OCI-LY7 (cell line): ENCODE measurements at regions not wholly inside any gene's neighbourhood (a gene's known extent, or its start where the extent isn't known, plus 50 kb on each side); places are given as distances from the start of the nearest gene placed in this dataset.

ENCODE experiments used
- BruUV-seq: library from RNA; stranded (reverse); fragments of 400-500 nt; replicated peaks from 2 replicates; lab custom pipeline; 2021; lab: Mats Ljungman, UMichigan
- CTCF ChIA-PET: fragments of 300-600 bp; sonication (Branson Sonifier 250); formaldehyde crosslinking; loops from one replicate; lab custom pipeline; 2022; ENCODE audit warnings: antibody characterized with exemption; ENCODE audit not compliant: unreplicated experiment; lab: Charles Lee
- POLR2A ChIA-PET: fragments of 300-600 bp; sonication (Branson Sonifier 250); formaldehyde crosslinking; loops from one replicate; lab custom pipeline; 2022; ENCODE audit warnings: antibody characterized with exemption; lab: Charles Lee
- DNase-seq: peaks from one replicate; pipeline ENCODE4 v3.0.0-alpha.2; 2015; ENCODE audit warnings: low spot score
- H2AFZ ChIP-seq: fragments of 200-600 bp; sonication (generic), shearing (Covaris generic); 2 replicates; pipeline ENCODE4 v1.6.1; 2014; ENCODE audit warnings: mild to moderate bottlenecking, antibody characterized with exemption, low read length, moderate library complexity
- H3K27ac ChIP-seq: fragments of 200-600 bp; sonication (generic); 2 replicates; pipeline ENCODE4 v1.5.1; 2014; ENCODE audit warnings: mixed run types, low read depth, mild to moderate bottlenecking, moderate library complexity, low read length, inconsistent platforms; ENCODE audit not compliant: poor library complexity, severe bottlenecking
- H3K36me3 ChIP-seq: fragments of 200-600 bp; sonication (generic); 2 replicates; pipeline ENCODE4 v1.6.1; 2014; ENCODE audit warnings: mild to moderate bottlenecking, antibody characterized with exemption, low read length, moderate library complexity, mixed read lengths; ENCODE audit not compliant: insufficient read depth
- H3K4me1 ChIP-seq: fragments of 200-600 bp; sonication (generic); 2 replicates; pipeline ENCODE4 v1.5.1; 2014; ENCODE audit warnings: mild to moderate bottlenecking, low read length; ENCODE audit not compliant: insufficient read depth, poor library complexity, severe bottlenecking
- H3K4me2 ChIP-seq: fragments of 200-600 bp; sonication (generic); 2 replicates; pipeline ENCODE4 v1.6.1; 2014; ENCODE audit warnings: mild to moderate bottlenecking, low read length
- H3K4me3 ChIP-seq: fragments of 200-600 bp; sonication (generic); 2 replicates; pipeline ENCODE4 v1.5.1; 2014; ENCODE audit warnings: mild to moderate bottlenecking, low read depth, low read length; ENCODE audit not compliant: poor library complexity, severe bottlenecking
- H3K79me2 ChIP-seq: fragments of 200-600 bp; sonication (generic); 2 replicates; pipeline ENCODE4 v1.6.1; 2016; ENCODE audit warnings: low read depth, mild to moderate bottlenecking, low read length, moderate library complexity, mixed read lengths; ENCODE audit not compliant: insufficient read depth
- H3K9me2 ChIP-seq: fragments of 200-600 bp; sonication (generic); 2 replicates; pipeline ENCODE4 v1.6.1; 2016; ENCODE audit warnings: mild to moderate bottlenecking, low read length, mixed read lengths; ENCODE audit not compliant: insufficient read depth
- H3K9me3 ChIP-seq: fragments of 200-600 bp; sonication (generic); 2 replicates; pipeline ENCODE4 v1.6.1; 2014; ENCODE audit warnings: mild to moderate bottlenecking, mixed run types, low read length, mixed read lengths
- H4K20me1 ChIP-seq: fragments of 200-600 bp; sonication (generic); 2 replicates; pipeline ENCODE4 v1.6.1; 2014; ENCODE audit warnings: mild to moderate bottlenecking, antibody characterized with exemption, low read length, moderate library complexity, mixed read lengths; ENCODE audit not compliant: insufficient read depth
- EZH2phosphoT487 ChIP-seq: fragments of 200-600 bp; sonication (generic); IDR thresholded peaks from 2 replicates; pipeline ENCODE4 v1.6.1; 2018; ENCODE audit warnings: low read depth, borderline replicate concordance, mild to moderate bottlenecking, mixed run types, antibody characterized with exemption, low read length, moderate library complexity, mixed read lengths
- intact Hi-C: fragments of 100-400 bp; cut with micrococcal nuclease; formaldehyde crosslinking; loops from one replicate; pipeline ENCODE4 v1.10.0; 2022; ENCODE audit not compliant: unreplicated experiment
- TF ChIP-seq, protein P1 (sequence below): fragments of 200-600 bp; sonication (generic); conservative IDR thresholded peaks from 2 replicates; pipeline ENCODE4 v1.5.1; 2014; ENCODE audit warnings: mild to moderate bottlenecking, antibody characterized with exemption, low read length, moderate library complexity, mixed read lengths

GRCh38 chr1:221829327-221830015 lies 87.6 kb upstream of the DUSP10 start:
- H3K4me1 ChIP-seq = no peaks in the 10 kb centered on the region
- no peaks in the 10 kb centered on the region for H3K9me2 ChIP-seq
- no peak overlapping the region for H3K4me3 ChIP-seq
- H3K4me2 ChIP-seq = no peak overlapping the region
- intact Hi-C loops = no loop called here
- BruUV-seq = no TSS peak
- ChIA-PET POLR2A (interaction anchor here (0.6 to 0.7 kb wide), 2 partner anchors 12 to 175 kb away, joined by 3 read pairs; no protein-coding TSS in a partner anchor), CTCF (no interaction called here)
- no peak for DNase-seq
- no peaks in the 10 kb centered on the region for H3K36me3 ChIP-seq
- H3K27ac ChIP-seq = no peak overlapping the region
- no peaks in the 10 kb centered on the region for H3K9me3 ChIP-seq
- TF ChIP-seq EZH2phosphoT487 = no peak
- TF ChIP-seq, protein P1, sequence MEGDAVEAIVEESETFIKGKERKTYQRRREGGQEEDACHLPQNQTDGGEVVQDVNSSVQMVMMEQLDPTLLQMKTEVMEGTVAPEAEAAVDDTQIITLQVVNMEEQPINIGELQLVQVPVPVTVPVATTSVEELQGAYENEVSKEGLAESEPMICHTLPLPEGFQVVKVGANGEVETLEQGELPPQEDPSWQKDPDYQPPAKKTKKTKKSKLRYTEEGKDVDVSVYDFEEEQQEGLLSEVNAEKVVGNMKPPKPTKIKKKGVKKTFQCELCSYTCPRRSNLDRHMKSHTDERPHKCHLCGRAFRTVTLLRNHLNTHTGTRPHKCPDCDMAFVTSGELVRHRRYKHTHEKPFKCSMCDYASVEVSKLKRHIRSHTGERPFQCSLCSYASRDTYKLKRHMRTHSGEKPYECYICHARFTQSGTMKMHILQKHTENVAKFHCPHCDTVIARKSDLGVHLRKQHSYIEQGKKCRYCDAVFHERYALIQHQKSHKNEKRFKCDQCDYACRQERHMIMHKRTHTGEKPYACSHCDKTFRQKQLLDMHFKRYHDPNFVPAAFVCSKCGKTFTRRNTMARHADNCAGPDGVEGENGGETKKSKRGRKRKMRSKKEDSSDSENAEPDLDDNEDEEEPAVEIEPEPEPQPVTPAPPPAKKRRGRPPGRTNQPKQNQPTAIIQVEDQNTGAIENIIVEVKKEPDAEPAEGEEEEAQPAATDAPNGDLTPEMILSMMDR = no peak
- no peak overlapping the region for H2AFZ ChIP-seq
- no peaks in the 10 kb centered on the region for H4K20me1 ChIP-seq
- H3K79me2 ChIP-seq = no peaks in the 10 kb centered on the region

- intact Hi-C loops = no loop called here
- Histone ChIP-seq H3K4me2 (no peak overlapping the region), H3K9me2 (no peaks in the 10 kb centered on the region), H3K36me3 (no peaks in the 10 kb centered on the region), H3K9me3 (no peaks in the 10 kb centered on the region), H3K4me1 (no peaks in the 10 kb centered on the region), H2AFZ (no peak overlapping the region), H3K79me2 (no peaks in the 10 kb centered on the region), H3K27ac (no peak overlapping the region), H4K20me1 (no peaks in the 10 kb centered on the region), H3K4me3 (no peak overlapping the region)
- TF ChIP-seq EZH2phosphoT487 = no peak
- POLR2A ChIA-PET = interaction anchor here (0.6 to 0.7 kb wide), 2 partner anchors 68 to 433 kb away, joined by 3 read pairs; no protein-coding TSS in a partner anchor
- CTCF ChIA-PET = no interaction called here
- BruUV-seq = no TSS peak
- DNase-seq = no peak
Observed at GRCh38 chr1:221827307-221827642, 85.4 kb upstream of the DUSP10 start.

GRCh38 chr1:221824909-221825308 lies 83.0 kb upstream of the DUSP10 start:
- Histone ChIP-seq H3K9me3 (no peaks in the 10 kb centered on the region), H3K9me2 (no peaks in the 10 kb centered on the region), H3K79me2 (no peaks in the 10 kb centered on the region), H3K27ac (no peak overlapping the region), H3K36me3 (no peaks in the 10 kb centered on the region), H3K4me2 (no peak overlapping the region), H4K20me1 (no peaks in the 10 kb centered on the region), H3K4me3 (no peak overlapping the region), H3K4me1 (no peaks in the 10 kb centered on the region), H2AFZ (no peak overlapping the region)
- intact Hi-C loops = no loop called here
- no peak for DNase-seq
- TF ChIP-seq, protein P1 = no peak
- TF ChIP-seq EZH2phosphoT487 = no peak
- BruUV-seq = no TSS peak
- POLR2A ChIA-PET = no interaction called here
- CTCF ChIA-PET = no interaction called here
